ENCODE measurements at regions not wholly inside any gene's neighbourhood (a gene's known extent, or its start where the extent isn't known, plus 50 kb on each side); places are given as distances from the start of the nearest gene placed in this dataset.

DNA sequence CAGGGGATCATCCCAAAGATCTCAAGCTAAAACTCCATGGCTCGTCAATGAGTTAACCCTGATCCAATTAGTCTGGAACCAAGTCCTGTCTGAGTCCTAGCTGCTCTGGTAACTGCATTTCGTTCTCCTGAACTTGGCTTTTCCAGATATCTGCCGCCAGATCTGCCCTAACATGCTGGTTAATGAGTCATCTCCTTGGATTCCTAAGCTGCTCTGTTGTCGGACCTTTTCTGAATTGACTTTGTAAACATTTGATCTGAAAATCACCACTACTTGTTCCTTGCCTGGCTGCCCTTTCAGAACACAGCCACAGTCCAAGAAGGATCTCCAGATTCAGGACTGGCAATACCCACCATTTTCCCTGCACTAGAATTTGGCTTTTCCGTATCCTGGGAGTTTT is 473.0 kb downstream of the ZSWIM6 start:
- no peak for TF ChIP-seq CTCF (IDR thresholded peaks at IDR 0.05)
- TF ChIP-seq POLR2A (IDR thresholded peaks at IDR 0.05): no peak
